Breast epithelium (tissue), 4 donors: ENCODE measurements at regions not wholly inside any gene's neighbourhood (a gene's known extent, or its start where the extent isn't known, plus 50 kb on each side); places are given as distances from the start of the nearest gene placed in this dataset.

Experiments used
- DNase-seq, 2 donors: peaks; one replicate each; pipeline ENCODE4 v3.0.0-alpha.2; 2019; ENCODE audit warnings: low spot score in 2 of 2
- H3K27ac ChIP-seq, 2 donors: fragments of 200-600 bp; sonication (generic) in 1 of 2; one replicate each; pipeline ENCODE4 v1.5.1; 2016 to 2019; ENCODE audit warnings: mild to moderate bottlenecking in 1 of 2
- H3K27me3 ChIP-seq, 2 donors: fragments of 200-600 bp; sonication (generic) in 1 of 2; one replicate each; pipeline versions ENCODE4 v1.5.1 to v1.6.0; 2017 to 2019; ENCODE audit warnings: control low read depth in 1 of 2, mild to moderate bottlenecking in 1 of 2
- H3K36me3 ChIP-seq: fragments of 200-600 bp; one replicate; pipeline ENCODE4 v1.5.1; 2019
- H3K4me1 ChIP-seq, 2 donors: fragments of 200-600 bp; sonication (generic); one replicate each; pipeline ENCODE4 v1.5.1; 2016 to 2019; ENCODE audit warnings: control low read depth in 1 of 2
- H3K4me3 ChIP-seq, 3 donors: fragments of 200-600 bp; sonication (generic); 1 replicate in 2 of 3; 2 replicates in 1 of 3; pipeline ENCODE4 v1.5.1; 2016 to 2019; ENCODE audit warnings: mild to moderate bottlenecking in 3 of 3, moderate library complexity in 2 of 3
- H3K9me3 ChIP-seq, 2 donors: fragments of 200-600 bp; sonication (generic) in 1 of 2; one replicate each; pipeline ENCODE4 v1.5.1; 2016 to 2019; ENCODE audit warnings: control low read depth in 1 of 2
- POLR2A ChIP-seq: fragments of 450-650 bp; IDR thresholded peaks from one replicate; pipeline ENCODE4 v1.6.1; 2016; ENCODE audit warnings: antibody characterized with exemption, mild to moderate bottlenecking, moderate library complexity
- POLR2AphosphoS5 ChIP-seq, 3 donors: sonication (generic); formaldehyde crosslinking; IDR thresholded peaks; one replicate each; pipeline ENCODE4 v1.6.1; 2017; ENCODE audit warnings: antibody characterized with exemption in 3 of 3
- intact Hi-C: fragments of 100-400 bp; cut with DNase I; formaldehyde crosslinking; loops from one replicate; pipeline ENCODE4 v1.15.1; 2023; ENCODE audit warnings: low total_unique reads
- TF ChIP-seq, protein P1 (sequence below), 3 donors: fragments of 450-650 bp; IDR thresholded peaks; one replicate each; pipeline ENCODE4 v1.5.1; 2016 to 2017; ENCODE audit warnings: antibody characterized with exemption in 3 of 3, mild to moderate bottlenecking in 3 of 3, moderate library complexity in 3 of 3

DNA sequence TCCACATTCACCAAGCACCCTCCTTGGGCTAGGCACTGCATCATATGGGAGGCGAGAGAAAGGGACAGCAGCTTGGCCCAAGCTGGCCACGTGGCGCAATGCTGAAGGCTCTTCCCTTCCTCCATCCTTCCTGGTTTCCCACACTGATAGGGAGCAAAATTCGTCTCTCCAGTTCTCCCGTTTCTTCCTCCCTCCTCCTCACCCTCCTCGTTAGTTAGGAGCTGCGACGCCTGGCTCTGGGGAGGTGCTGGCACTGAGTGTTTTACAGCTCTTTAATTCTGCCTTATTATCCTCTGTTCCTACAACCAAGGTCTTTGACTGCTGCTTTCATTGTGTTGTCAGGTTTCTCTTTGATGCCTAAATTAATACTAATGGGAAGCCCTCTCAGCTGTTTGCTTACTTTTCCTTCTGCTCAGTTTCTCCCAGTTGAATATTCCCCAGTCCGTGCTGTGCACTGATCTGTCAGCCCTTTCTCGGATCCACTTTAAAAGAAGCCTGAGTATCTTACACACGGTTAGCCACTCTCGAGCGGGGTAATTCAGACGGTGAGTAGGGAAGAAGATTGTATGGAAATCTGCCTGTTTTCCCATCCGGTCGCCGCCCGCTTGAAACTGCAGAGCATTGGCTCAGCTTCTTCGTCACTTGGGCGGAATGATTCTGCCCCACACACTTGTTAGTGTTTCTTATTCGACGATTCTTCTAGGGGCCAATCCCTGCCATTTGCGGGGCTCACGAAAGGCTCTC lies 56.2 kb upstream of the SMYD2 start:
- intact Hi-C loops: no loop called here

DNA sequence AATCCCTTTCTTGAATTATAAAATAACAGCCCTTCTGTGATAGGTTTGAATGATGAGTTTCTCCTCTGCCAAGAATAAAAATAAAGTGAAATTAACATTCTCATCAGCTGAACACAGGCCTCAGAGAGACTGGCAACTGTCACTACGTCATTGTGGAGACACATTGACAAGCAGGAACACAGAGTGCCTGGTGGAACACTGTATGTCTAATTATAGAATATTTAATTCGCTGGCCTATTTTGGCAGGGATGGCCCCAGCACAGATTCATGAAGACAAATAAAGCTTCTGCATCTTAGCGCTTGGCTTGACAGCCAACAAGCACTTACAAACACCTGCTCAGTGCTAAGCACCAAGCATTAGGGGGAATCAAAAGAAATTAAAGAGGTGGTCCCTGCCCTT lies 52.0 kb upstream of the SMYD2 start:
- DNase-seq: no peak
- no peaks in the 10 kb centered on the region for H3K9me3 ChIP-seq
- intact Hi-C loops: no loop called here
- H3K4me1 ChIP-seq: no peaks in the 10 kb centered on the region
- no peak overlapping the region for H3K27ac ChIP-seq
- H3K36me3 ChIP-seq: no peaks in the 10 kb centered on the region
- no peak overlapping the region for H3K4me3 ChIP-seq
- H3K27me3 ChIP-seq: no peaks in the 10 kb centered on the region
- TF ChIP-seq POLR2AphosphoS5 (IDR thresholded peaks at IDR 0.05) (no peak), POLR2A (no peak)
- TF ChIP-seq, protein P1, sequence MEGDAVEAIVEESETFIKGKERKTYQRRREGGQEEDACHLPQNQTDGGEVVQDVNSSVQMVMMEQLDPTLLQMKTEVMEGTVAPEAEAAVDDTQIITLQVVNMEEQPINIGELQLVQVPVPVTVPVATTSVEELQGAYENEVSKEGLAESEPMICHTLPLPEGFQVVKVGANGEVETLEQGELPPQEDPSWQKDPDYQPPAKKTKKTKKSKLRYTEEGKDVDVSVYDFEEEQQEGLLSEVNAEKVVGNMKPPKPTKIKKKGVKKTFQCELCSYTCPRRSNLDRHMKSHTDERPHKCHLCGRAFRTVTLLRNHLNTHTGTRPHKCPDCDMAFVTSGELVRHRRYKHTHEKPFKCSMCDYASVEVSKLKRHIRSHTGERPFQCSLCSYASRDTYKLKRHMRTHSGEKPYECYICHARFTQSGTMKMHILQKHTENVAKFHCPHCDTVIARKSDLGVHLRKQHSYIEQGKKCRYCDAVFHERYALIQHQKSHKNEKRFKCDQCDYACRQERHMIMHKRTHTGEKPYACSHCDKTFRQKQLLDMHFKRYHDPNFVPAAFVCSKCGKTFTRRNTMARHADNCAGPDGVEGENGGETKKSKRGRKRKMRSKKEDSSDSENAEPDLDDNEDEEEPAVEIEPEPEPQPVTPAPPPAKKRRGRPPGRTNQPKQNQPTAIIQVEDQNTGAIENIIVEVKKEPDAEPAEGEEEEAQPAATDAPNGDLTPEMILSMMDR (IDR thresholded peaks at IDR 0.05): no peak

More for the DNA sequence above, 56.2 kb upstream of the SMYD2 start:
- Histone ChIP-seq H3K27ac (no peak overlapping the region), H3K36me3 (no peaks in the 10 kb centered on the region), H3K27me3 (no peaks in the 10 kb centered on the region), H3K9me3 (no peaks in the 10 kb centered on the region), H3K4me1 (no peaks in the 10 kb centered on the region), H3K4me3 (peak overlapping the region; percentile 28 to 58 (median 32))
- TF ChIP-seq, protein P1 (IDR thresholded peaks at IDR 0.05): no peak
- no peak for TF ChIP-seq POLR2A
- no peak for TF ChIP-seq POLR2AphosphoS5 (IDR thresholded peaks at IDR 0.05)
- DNase-seq: no peak

DNA sequence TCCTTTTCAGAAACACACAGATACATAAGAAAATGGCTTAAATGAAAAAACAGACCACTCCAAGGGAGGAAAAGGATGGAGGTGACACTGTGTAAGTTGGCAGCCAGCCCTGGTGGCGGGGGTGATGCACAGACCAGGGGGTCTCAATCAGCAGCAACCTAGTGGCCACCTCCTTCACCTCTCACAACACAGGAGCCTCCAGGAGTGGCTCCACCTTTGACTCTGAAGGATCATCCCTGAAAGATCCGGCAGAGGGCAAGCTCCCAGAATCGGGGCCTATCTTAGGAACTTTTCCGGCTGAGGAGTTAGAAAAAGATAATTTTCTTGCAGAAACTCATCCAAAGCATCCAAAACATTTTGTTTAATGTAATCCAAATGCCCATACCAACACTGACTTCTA lies 51.2 kb upstream of the SMYD2 start:
- TF ChIP-seq POLR2A (no peak), POLR2AphosphoS5 (IDR thresholded peaks at IDR 0.05) (no peak)
- TF ChIP-seq, protein P1 (IDR thresholded peaks at IDR 0.05): no peak
- intact Hi-C loops: no loop called here
- Histone ChIP-seq H3K27me3 (no peaks in the 10 kb centered on the region), H3K27ac (no peak overlapping the region), H3K4me3 (no peak overlapping the region), H3K36me3 (no peaks in the 10 kb centered on the region), H3K9me3 (no peaks in the 10 kb centered on the region), H3K4me1 (no peaks in the 10 kb centered on the region)
- no peak for DNase-seq
